Globus pallidus (tissue), 1 donor: ENCODE measurements at regions not wholly inside any gene's neighbourhood (a gene's known extent, or its start where the extent isn't known, plus 50 kb on each side); places are given as distances from the start of the nearest gene placed in this dataset.

Source experiments
- DNase-seq: peaks from one replicate; pipeline ENCODE4 v3.0.0-alpha.2; 2015; ENCODE audit warnings: low spot score

DNA sequence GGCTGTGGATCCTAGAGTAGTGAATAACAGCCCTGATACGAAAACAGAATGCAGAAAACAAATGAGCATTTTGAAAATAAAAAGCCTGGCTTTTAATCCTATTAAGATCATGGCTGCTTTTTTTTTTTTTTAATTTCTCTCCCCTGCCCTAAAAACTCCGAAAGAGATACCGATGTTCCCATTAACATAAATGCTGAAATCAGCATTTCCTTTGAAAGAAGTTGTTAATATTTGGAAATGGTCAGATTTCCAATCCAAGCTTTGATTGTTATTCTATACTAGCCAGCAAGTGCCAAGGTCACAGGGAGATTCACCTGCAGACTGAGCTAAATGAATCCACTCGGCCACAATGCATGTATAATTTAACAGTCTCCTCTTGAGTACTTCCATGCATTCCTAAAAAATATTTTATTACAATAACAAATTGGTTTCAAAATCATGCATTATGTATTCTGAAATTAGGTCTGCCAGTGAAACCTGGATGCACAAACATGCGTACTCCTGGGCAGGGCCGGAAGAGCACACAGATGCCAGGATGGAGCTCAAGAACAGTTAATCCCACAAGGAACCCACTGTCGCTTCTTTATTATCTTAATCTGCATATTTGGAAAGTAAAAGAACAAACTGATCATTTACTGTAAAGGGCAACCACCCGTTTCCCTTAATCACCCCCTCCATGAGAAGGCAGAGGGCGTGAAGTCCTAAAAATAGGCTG lies 521.5 kb upstream of the ZFHX3 start:
- no peak for DNase-seq

DNA sequence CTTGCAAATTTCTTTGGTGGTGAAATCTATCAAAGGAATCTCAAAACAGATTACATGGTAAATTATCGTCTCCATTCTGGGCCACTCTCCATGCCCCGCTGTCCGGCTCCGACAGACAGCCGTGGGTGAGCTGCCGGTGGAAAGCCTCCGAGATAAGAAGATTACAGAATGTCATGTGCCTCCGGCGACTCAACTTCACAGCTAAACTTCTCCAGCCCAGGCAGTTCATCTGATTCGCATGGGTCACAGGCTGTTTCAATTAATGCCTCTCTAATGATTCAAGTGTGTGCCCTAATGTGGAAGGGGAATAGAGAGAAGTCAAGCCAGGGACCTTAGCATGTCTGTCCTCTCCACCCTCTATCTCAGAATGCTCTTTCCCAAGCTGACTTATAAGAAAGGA lies 520.8 kb upstream of the ZFHX3 start:
- DNase-seq: no peak

DNA sequence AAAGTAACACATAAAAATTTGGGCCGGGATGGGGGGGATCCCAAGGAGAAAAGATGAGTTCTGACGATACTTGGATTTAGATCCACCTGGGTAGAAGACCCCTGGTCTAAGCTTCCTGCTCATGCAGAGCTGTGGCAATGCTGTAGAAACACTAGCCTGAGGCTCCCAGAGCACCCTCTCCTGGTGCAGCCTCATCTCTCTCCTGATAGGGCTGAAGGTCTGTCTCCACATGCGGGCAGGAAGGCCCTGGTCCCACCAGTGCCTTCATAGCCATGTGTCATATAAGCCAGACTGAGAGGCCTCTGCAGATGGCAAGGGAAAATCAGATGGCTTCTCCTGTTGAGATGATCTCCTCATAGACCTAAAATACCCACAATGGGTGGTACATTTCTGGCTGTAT lies 518.0 kb upstream of the ZFHX3 start:
- no peak for DNase-seq

DNA sequence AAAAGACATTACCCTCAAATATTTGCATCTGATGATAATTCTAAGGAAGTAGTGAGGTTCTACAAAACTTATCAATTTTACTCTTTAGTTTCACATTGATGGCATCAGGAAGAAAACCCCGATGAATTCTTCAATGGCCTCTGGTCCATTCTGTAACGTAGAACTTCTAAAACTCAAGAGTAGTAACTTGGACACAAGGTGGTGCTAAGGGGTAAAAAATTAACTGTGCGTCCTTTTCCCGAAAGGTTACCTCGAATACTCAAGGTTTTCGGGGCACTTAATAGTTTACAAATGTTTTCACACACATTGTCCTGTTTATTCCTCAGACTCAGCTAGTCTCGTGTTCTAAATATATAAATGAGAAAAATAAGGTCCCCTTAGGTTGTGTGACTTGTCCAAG lies 517.3 kb upstream of the ZFHX3 start:
- DNase-seq: no peak

DNA sequence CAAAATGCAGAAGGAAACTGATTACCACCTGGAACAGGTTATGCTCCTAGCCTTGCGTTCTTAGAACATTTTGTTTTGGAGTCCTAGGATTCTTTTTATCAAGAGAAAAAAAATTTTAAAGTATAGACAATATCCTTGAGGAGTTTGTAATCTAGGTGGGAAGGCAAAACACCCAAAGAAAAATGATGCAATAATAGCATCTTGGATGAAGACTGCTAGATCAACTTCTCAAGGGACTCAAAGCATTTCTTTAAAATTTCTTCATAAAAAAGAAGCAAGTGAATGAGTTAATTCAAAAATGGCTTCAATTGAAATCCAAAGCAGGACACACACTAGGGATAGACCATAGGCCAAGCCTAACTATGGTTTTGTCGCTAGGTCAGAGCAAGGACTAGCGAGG lies 515.8 kb upstream of the ZFHX3 start:
- no peak for DNase-seq

DNA sequence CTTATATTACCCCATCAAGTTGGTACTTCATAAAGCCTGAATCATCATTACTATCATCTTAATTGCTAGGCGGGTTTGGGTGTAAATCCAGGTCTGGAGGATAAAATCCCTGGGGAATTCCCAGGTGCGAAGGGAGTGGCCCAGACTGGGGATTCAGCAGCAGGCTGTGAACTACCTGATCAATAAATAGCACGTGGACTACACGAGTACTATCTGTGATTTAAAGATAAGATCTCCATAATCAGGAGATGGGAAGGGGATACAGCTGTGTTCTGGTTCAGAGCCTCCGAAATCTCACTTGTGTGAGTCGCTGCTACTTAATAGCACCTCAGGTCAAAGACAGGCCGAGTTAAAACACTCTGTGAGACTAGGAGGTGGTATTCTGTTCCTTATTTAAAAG lies 512.6 kb upstream of the ZFHX3 start:
- no peak for DNase-seq

DNA sequence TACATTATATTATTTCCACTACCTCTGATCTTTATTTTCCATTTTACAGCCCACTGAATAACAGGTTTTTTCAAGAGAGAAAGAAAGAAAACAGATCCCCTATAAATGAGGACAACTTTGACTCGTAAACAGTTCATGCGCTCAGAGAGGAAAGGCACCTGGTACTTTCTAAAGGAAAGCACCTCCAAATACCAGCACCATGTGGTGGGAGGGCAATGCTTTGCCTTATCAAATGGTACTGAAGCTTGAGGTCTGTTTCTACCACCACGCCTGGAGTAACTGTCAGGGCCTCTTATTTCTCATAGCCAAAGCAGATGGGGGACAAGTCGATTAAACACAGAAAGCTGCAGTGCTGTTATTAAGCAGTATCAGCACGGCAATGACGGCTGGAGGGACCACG lies 510.3 kb upstream of the ZFHX3 start:
- DNase-seq: no peak

DNA sequence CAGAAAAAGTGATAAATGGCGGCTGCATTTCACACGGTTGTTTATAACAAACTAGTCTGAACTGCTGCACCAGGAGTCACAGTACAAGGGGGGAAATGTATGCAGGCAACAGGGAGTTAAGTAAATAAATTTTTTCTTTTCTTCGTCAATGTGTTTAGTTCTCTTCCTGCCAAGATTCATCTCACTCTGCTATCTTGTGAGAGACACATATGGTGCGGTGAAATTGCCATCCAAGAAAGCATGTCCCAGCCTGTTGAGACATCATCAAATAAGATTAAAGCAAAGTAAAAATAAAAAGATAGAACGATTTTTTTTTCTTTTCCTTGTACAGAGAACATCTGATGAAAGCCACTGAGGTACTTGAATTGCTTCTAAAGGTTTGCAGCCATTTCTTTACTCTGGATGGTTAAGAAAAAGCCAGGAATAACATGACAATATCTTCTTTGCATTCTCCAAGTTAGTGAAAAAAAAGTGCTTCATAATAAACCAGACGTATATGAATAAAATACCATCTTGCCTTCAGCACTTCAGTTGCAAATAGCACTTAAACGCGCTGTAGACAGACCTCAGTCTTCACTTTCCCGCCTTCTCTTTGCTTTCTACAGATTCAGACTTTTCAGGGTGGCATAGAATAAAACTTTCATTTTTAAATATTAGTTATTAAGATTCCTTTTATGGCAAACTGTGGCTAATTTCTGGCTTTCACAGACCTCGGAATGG lies 506.2 kb upstream of the ZFHX3 start:
- no peak for DNase-seq

DNA sequence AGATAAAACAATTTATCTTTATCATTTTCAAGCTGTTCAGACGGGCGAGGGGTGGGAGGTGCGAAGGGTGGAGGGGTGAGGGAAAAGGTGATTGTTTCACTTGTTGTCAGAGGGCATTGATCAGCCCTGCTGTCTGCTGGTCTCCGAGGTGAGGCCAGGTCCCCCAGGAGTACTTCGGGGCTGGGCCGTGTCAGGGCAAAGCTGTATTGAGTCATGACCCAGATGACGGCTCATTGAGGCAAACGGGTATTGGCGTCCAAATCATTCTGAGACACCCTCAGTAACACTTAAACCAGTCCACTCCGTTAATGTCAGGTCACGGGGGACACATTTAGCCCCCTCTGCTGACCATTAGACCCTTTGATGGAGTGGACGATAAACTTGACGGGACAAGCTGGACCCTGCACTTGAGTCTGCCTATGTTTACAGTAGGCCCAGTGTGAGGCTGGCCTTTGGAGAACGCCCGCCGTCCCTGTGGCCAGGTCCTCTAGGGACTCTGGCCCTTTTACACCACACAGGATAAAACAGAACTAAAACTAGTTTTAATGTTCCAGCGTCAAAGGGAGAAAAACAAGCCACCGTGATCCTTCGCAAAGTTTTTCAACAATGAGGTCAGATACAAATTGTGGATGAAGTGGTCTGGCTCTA lies 502.2 kb upstream of the ZFHX3 start:
- DNase-seq: no peak

DNA sequence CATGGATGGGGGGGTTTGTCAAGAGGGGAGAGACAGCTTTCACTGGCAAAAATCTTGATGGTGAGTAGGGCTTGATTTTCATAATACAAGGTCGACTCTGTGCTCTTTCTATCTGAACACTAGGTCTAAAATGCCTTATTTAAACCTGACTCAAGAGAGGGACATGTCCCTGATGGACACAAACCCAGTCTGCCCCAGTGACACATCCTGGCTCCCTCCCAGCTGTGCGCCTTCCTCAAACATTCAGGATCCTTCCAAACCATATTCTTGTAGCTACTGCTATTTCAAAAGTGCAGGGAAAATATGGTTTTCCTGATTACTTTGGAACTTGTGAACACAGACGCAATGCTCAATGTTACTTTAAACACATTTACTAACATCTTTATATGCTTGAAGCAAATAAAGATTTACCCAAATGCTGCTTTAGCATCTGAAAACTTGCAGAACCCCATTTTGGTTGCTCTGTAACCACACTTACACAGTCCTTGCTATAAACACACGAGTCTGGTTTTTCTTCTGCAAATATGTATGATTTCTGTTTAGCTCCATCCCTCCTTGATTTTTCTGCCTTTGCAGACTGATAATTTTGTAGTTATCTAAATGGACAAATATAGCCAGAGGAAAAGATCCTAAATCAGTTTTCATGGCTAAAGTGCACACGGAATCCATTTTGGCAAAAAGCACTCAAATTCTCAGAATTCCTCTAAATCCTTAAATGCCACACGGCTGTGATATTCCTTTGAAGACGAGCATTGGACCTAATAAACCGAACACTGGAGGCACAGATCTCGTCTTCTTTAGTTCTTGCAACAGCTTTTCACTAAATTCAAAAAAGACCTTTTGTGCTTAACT lies 499.9 kb upstream of the ZFHX3 start:
- DNase-seq: no peak

DNA sequence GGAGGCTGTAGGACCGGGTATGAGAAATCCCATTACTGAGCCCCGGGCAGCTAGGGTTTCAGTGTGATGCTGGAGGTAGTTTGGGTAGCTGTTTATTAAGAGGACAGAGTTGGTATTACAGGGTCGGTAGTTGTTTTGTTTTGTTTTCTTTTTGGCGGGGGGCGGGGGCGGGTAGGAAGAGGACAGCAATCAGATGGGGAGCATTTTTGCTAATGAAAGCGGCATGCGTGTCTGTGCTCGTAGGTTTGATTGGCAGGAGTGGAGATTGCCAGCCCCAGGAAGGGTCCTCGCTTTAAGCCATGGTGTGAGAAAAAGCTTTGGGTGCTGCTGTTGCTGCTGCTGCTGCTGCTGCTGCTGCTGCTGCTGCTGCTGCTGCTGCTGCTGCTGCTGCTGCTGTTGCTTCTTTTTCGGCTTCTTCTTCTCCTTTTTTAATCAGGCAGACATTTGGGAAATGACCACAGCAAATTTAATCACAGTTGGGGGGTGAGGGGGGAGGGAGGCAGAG lies 498.5 kb upstream of the ZFHX3 start:
- DNase-seq: no peak

DNA sequence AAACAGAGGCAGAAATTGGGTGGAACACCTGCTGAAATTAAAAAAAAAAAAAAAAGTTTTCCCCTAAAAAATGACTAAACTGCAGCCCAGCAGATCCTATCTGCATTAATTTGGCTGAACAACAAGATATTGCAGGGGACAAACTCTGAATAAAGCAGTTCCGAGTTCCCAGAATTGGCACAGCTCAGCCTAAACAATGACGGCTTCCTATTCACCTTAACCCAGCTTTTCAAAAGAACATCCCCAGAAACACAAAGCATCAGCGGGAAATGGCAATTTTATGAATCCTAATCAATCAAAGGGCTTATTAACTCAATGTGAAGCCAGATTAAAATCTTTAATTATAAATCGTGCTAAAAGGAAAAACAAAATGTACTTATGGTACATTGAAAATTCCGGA lies 497.8 kb upstream of the ZFHX3 start:
- no peak for DNase-seq

DNA sequence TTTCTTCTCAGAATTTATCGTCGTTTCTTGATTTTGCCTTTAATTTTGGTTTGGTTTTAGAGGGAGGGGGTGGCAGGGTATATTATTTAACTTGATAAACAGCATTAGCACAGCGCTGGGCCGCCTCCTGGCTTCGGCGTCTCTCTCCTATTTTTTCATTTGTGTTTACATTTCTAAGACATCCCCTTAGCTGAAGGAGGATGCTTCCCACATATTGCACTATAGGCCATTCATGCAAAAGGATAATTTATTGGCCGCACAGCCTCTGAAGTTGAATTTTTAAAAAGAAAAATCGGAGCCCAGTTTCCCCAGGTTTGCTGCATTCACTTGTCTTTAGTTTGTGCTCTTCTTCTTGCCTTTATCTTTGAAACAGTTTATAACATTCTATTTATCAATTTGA lies 497.4 kb upstream of the ZFHX3 start:
- no peak for DNase-seq

DNA sequence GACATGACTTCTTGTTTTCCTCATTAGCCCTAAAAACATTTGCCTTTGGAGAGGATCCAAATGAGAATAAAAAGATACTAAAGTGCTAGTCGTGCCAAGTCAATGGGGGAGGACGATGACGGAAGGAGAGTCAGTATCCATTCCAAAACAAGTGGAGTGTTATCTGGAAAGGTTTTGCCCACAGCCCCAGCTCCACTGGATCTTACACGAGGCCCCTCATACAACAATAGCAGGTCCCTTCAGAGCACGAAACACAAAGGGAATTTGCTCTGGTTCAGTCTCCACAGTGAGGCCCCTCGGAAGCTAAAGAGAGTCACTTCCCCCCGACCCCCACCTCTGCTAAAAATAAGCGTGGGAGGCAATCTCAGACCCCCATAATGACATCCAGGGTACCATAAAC lies 496.9 kb upstream of the ZFHX3 start:
- DNase-seq: no peak

DNA sequence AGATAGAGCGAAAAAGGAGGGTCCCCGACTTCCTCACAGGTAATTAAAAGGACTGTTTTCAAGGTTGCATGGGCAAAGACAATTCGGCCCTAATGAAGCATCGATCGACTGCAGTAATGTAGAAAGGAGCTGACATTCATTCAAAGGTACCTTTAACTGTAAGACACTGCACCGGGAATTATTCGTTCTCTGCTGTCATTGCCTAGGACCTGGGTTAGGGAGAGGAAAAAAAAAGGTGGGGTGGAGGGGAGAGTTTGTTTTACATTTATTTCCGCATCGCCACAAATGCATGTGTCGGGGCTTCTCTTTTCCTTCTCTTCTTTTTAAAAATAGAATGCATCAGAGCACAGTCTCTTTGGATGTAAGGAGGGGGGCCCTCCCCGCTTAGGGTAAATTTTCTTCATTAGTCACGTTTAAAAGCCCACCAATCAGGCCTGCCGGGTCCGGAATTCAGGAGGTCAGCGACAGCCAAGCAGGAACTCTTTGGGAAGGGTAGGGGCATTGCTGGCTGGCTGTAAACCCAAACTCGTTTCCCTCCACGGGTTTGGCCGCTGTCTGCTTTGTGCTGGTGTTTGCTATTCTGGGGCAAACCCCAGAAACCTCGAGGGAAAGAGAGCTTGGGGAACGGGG lies 496.2 kb upstream of the ZFHX3 start:
- no peak for DNase-seq

DNA sequence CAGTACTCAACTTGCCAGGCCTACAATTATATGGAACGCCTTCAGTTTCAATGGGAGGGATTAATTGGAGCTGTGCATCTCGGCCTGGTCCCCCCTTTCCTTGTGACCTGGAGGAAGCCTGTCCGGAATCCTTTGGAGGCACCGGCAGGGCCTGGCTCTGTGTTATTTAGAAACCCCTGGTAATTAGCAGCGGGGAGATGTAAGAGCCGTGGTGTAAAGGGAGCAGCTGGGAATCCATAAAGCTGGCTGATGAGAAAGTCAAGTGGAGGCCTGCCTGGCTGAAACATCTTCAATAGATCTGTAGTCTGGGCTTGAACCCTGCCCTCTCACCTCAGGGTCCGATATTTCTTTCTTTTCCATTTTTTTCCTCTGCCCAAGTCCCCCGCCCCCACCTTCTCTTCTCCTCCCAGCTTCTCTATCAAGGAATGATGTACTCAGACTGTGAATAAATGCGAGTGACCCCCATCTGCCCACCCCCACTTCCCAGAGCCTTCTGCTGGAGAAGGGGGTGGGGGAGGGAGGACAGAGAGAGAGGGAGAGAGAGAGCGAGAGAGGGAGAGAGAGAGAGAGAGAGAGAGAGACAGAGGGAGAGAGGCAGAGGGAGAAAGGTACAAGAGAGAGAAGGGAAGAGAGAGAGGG lies 495.5 kb upstream of the ZFHX3 start:
- no peak for DNase-seq

DNA sequence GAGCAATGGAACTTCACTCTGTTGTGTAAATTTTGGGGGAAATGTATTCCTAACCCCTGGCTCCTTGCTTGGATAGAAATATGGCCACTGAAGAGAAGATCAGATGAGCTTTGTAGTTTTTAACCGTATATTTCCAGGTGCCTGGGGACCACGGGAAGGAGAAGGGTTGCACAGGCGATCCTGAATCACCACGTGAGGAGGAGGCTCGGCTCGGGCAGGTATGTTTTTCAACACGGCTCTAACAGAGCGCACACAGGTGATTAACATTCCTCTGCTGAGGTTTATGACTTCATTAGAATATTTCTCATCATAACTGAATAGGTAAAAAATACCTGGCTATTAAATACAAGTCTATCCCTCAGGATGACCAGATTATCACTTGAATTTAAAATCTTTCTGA lies 495.0 kb upstream of the ZFHX3 start:
- DNase-seq: no peak

DNA sequence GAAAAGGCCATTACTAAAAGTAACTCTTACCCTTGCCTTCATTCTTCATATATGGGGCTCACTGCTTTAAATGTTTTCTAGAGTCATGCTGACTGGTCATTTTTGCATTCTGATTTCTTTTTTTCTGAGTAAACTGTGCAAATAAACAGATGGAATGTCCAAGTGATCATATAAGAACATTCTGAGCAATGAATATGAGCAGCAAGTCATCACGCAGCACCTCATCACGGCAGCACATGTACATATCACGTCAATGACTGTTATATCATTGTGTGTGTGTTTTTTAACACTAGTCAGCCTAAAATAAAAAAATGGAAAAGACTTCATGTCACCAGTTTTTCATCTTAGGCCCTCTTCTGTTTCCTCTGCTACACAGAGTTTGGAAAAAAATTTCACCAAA lies 490.0 kb upstream of the ZFHX3 start:
- DNase-seq: no peak

DNA sequence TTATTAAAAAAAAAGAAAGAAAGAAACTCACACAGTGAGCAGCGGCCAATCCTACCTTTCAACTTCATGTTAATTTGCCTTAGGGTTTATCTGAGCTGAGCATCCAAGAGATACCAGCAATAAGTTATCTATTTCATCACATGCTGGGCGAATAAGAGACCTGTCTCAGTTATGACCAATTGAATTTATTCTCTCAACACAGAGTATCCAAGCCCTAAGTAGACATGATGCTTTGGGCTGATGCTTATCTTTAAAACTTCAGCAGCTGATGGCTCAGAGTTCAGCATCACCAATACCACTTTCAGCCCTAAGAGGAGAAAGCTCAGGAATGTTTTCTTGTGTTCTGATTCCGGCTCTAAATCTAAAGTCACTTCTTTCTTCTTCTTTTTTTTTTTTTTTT lies 489.0 kb upstream of the ZFHX3 start:
- DNase-seq: no peak

DNA sequence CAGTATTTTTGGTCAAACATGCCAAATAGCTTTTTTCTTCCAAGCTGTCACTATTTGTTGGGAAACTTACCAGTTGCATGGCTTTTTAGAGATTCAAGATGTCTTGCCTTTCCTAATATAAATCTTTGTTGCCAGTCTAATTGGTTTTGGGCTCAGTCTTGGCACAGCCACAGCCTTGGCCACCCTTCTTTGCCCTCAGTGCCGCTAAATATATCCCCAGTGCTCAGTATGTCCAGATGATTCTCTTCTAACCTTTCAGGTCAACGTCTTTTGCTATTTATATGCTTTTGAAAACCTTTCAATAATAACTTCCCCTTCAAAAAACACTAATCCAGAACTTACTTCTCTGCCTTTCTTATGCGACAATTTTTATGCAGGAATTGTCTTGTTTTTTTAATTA lies 483.1 kb upstream of the ZFHX3 start:
- DNase-seq: no peak

DNA sequence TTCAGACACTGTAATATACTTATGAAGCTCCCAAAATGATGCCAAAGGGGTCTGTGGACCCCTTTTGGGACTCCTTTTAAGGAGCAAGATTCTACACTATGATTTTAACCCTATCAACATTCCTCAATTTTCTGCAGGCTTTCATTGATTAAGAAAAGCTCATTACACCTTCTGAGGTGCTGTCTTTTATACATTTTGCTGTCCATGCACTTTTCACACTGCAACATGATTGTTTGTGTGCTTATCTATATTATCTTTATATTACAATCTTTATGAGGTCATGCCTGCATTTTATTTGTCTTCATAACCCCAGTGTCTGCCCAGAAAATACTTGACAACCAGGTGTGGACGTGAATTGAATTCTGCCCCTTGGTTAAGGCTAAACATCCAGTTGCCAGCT lies 482.6 kb upstream of the ZFHX3 start:
- no peak for DNase-seq
